HG03571 (cell line): ENCODE measurements at regions not wholly inside any gene's neighbourhood (a gene's known extent, or its start where the extent isn't known, plus 50 kb on each side); places are given as distances from the start of the nearest gene placed in this dataset.

Source experiments
- ATAC-seq: cut with Tn5 transposase; IDR thresholded peaks from one replicate; pipeline ENCODE4 v1.9.1; 2021; ENCODE audit not compliant: unreplicated experiment

GRCh38 chr11:112773264-112773663 lies 188.0 kb upstream of the NCAM1 start:
- no peak for ATAC-seq

DNA sequence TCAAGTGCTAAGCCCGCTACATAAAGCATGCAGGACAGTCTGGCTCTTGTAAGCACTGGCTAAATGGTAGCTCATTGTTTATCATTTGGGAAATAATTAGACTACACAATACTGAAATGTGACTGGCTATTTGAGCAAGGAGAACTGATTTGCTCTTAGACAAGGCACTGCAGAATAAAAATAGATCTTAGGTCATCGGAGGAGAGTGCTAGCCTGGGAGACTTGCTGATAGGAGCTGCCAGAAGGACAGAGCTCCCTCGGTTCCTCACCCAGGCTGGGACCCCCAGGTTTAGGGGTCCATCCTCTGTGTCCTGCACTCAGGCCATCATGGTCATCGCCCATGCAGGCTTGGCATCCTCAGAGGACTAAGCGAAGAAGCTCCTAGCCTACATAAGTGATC lies 184.4 kb upstream of the NCAM1 start:
- no peak for ATAC-seq

DNA sequence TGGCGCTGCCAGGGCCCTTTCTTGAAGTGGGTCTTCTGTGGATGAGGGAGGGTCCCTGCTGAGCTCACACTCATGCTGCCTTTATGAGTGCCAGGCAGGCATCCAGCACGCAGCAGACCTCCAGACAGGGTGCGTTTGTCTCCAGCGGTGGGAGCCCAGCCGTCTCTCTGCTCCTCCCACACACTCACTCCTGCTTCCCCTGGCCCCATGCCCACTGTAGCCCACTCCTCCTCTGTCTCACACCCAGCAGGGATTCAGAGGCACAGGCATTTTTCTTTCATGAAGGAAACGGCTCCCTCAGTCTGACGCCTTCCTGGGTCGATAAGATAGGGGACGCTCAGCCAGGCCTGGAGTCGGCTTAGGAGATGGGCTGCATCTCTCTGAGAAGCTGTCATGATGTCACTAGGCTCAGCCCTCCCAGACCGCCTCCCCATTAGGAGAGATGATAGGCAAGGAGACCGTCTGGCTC lies 183.9 kb upstream of the NCAM1 start:
- ATAC-seq = no peak

DNA sequence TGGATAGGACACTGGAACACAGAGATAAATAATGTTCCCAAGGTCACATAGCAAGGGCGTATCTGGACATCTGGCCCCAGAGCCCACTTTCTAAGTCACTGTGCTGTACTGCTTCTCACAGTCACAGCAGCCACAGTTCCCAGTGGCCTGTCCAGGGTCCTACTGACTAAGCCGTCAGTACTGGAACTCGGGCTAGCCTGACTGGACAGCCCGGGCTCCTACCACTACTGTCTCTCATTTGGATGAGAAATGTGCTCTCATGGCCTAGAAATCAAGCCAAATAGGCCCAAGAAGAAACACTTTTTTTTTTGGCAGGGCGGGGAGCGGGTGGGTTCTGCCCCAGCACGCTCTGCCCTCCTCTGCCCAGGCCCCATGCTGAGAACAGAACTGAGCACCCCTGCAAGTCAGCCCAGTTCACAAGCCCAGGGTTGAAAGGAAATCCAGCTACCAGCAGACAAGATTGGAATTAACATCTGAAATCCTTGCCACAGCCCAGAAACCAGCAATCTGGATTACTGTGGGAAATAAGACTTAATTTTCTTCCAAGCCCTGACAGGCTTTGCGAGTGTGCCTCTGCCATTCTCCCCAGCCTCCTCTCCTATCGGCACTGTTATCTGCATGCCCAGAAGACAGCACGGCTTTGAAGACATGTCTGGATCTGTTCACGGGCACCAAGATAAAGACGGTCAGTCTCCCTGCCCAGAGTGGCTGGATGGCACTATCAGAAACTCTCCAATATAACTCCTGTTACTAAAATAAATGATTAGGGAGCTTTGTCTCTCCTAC lies 182.9 kb upstream of the NCAM1 start:
- no peak for ATAC-seq

DNA sequence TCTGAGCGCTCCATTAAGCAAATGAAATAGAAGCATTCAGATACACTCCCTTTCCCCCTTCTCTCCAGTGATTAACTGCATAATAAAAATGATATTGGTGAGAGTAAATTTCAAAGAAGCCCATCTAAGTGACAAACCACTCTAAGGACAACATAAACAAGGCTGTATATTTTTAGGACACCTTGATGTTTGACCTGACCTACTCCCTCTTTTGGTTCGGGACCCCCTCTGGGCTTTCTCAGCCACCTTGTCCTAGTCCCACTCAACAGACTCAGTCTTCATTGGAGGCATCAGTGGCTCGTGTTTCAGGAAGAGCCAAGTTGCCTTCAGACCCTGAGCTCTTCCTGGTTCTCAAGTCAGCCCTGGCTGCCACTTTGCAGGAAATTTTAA lies 182.3 kb upstream of the NCAM1 start:
- ATAC-seq = no peak

DNA sequence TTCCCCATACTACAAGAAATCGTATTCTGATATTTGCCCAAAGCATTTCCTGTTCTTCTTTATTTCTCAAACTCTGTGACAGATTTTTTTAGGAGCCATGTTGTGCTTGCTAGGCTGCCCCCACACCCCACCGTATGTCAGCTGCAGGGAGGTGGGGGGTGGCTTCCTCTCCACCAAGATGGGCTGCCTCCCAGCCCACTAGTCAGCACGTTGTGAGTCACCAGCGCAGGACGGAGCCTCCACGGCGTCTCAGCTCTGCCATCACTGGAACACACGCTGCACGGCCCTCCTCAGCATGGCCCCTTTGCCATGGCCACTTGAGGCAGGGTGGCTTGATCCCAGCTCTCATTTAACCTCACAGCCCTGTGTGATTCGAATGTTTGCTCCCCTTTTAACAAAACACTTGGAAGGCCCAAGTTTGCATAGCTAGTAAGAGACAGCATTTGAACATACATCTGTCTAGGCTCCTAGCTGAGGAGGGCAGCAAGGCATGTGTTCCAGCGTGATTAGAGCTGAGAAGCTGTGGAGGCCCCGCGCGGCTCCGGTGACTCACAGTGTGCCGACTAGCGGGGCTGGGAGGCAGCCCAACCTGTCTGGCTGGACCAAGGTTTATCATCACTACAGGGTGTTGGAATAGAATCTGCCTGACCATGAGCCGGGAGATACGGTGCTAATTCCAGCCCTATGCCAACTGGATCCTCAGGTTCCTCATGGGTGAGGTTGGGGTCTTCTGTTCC lies 180.7 kb upstream of the NCAM1 start:
- ATAC-seq = no peak

GRCh38 chr11:112783945-112784322 lies 177.3 kb upstream of the NCAM1 start:
- ATAC-seq = no peak

DNA sequence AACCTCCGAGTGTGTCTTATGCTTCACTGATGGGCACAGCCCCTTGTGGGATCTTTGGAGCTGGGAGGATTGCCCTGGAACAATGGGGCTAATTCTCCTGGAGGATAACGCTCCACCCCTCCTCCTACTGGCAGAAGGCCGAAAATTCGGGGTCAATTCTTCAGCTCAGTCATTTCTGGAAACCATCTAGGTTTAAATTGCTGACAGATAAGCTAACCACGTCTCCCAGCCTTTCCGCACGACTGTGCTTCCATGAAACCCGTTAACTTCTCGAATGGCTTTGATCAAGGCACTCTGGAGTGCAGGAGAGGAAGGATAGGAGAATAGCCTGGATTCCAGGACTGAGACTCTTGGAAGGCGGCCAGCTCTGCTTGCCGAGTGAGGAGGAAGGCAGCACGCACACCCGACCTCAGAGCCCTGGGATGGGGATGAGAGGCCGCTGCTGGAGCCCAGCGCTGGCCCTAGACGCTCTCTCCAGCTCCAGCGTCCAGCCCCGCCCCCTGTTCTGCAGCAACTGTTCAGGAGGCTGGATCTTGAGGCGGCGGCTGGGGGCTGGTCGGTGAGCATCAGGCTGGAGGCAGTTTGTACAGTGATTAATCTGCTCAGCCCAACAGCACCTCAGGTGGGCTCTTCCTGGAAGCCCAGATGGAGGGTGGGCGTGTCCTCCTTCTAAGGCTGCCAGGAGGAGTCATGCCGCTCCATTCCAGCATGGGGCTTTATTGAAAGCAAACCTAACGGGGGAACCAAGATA lies 176.7 kb upstream of the NCAM1 start:
- ATAC-seq = no peak

DNA sequence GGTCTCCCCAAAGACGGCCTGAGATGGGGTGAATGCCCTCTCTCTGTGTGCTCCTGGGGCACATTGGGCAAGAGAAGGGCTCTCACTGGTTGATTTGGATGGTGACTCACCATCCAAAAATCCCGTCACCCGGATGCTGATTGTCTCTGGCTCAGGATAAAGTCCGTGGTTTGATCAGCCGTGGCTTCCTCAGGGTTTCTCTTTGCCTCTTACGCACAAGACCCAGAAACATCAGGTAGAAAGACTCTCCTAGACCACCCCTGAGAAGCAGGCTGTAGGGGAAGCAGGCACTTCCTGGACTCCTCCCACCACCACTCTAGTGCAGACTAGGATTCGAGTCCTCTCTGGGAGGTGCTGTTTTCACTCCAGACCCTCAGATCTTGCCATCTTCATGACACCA lies 176.1 kb upstream of the NCAM1 start:
- ATAC-seq = no peak

DNA sequence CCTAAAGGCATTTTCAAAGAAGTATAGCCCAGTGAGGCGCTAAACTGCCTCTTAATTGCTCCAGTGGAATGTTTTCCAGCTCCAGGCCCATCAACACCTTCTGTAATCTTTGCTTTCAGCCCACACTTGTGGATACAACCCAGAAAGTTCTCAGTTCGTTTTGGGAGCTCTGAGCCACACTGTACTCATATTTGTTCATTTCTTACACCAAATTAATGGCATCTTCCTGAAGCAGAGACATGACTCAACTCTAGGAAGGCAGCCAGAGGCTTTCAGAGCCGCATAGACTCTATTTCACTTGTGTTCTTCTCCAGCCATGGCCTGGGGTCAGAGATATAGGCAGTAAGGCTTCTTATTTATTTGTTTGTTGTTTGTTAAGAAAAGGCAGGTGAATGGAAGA lies 175.5 kb upstream of the NCAM1 start:
- ATAC-seq = no peak

DNA sequence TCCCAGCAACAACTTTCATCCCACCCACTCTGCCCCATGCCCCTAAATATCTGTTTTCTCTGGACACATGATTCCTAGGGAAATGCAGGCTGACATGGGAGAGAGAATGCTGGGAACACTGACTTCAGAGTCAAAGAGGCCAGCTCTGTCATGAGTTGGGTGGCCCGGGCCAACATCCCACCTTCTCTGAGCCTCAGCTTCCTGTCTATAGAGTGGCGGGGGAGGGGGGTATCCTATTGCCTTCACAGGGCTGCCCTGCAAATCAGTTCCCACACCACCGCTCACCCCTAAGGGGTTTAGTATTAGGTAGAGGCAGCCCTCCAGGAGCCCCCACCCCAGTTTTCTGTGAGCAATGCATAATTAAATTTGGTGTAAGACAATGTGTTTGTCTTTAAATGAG lies 175.0 kb upstream of the NCAM1 start:
- no peak for ATAC-seq

- no peak for ATAC-seq
These were observed 174.2 kb upstream of the NCAM1 start for GRCh38 chr11:112786886-112787530.

DNA sequence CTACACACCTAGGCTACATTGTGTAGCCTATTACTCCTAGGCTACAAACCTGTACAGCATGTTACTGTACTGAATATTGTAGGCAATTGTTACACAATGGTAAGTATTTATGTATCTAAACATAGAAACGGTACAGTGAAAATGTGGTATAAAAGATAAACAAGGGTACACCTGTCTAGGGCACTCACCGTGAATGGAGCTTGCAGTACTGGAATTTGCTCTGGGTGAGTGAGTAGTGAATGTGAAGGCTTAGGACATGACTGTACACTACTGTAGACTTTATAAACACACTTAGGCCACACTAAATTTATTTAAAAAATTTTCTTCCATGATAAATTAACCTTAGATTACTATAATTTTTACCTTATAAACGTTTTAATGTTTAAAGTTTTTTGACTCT lies 171.7 kb upstream of the NCAM1 start:
- ATAC-seq = no peak

DNA sequence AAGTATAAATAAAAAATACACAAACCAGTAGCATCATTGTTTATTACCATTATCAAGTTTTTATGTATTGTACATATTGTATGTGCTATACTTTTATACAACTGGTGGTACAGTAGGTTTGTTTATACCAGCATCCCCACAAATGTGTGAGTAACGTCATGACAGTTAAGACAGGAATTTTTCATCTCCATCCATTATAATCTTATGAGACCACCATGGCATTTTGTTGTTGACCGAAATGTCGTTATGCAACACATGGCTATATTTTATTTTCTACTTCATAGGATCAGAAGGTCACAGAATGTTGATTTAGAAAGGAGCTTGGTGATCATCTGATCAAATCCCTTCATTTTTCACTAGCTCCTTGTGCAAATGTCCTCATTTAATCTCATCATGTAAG lies 170.9 kb upstream of the NCAM1 start:
- no peak for ATAC-seq

- no peak for ATAC-seq
These were observed 169.2 kb upstream of the NCAM1 start for GRCh38 chr11:112792070-112792469.

DNA sequence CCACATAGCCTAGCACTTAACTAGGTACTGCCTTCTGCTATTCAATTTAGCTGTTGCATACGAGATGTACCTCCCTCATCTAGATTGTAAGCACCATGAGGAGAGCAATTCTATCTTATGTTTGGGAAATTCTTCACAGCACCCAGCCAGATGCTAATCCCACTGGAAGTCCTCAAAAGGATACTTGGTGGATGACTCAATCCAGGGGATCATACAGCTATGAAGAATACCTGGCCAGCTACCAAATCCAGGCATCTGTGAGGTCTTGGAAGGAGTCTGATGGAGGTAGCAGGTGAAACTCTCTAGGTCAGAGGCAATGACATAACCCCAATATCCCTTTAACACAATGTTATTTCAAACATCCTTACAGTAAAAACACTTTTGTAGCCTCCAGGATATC lies 167.8 kb upstream of the NCAM1 start:
- ATAC-seq = no peak

- no peak for ATAC-seq
These were observed 166.8 kb upstream of the NCAM1 start for GRCh38 chr11:112794331-112794846.

DNA sequence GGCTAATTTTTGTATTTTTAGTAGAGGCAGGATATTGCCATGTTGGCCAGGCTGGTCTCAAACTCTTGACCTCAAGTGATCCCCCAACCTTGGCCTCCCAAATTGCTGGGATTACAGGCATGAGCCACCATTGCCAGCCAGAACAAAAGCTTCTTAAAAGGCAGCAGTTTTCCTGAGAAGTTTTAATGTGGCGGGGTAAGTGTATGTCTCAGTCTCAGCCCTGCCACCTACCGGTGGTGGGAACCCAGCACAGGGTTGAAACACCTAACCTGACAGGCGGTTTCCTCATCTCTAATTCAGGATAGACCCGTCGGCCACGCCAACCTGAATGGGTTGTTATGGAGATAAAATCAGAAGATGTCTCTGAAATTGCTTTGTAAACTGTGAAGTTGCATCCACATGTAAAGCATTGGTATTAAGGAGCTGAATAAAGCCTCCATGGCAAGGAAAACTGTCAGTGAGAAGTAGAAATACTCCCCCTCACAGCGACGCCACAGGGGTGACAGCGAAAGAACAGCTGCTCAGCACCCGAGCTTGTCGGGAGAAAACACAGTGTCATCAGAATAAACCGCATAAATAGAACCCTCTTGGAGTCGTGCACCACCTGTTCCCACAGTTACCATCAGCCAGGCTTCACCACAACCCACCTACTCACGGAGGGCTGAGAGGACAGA lies 165.9 kb upstream of the NCAM1 start:
- no peak for ATAC-seq

- ATAC-seq = no peak
These were observed 165.1 kb upstream of the NCAM1 start for GRCh38 chr11:112795911-112796649.

DNA sequence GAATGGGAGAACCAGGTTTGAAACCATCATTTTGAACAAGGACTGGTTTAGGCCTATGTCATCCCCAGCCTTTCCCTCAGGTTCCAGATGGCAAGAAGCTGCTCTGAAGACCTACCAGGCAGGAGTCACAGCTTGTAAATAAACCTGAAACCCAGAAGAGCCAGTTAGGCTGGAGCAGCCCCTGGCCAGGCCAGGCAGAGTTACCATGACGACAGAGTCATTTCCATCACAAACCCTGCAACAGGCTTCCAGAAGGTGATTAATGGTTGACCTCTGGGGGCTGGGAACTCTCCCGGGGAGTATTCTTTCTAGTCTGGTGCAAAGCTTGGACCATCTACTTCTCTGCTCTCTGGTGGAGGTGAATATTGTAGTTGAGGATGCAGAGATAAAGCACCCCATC lies 164.1 kb upstream of the NCAM1 start:
- ATAC-seq = no peak
